ENCODE measurements at regions not wholly inside any gene's neighbourhood (a gene's known extent, or its start where the extent isn't known, plus 50 kb on each side); places are given as distances from the start of the nearest gene placed in this dataset.
A peak's percentile ranks its signal among the peaks of the same experiment; 100 is the strongest.

DNA sequence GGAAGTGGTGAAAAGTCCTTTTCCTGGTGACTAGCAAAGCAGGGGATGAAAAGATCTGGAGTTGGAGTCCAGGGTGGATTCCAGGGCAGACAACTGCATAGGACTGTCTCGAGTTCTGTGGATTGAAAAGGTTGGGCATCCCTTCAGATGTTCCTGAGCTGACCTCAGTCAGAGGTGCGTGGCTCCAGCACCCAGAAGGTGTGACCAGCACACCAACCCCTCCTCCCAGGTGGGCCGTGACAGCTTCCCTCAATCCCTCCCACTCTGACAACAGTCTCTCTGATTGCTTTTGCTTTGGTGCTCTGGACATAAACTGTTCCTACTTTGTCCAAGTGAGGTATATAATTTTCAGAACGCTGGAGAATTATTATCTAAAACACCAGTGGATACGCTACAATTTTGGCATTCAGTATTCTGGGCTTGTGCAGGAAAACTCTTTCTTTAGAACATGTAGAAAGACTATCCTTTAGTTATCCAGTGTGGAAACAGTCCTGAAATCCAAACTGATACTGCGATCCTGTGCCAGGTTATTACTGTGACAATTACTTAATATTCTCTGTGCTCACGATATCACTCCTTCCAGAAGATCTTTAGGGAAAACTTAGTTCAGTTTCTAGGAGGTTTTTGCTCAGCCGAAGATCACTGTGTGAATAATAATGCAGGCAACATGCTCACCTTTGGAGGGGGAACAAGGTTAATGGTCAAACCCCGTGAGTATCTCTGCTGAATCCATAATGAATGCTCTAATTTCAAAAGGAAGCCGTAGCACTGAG, 87.9 kb downstream of the DAD1 start:
- no peak overlapping the region for H3K4me3 ChIP-seq (ENCODE audit: low read depth, low read length)
- TF ChIP-seq CTCF (IDR thresholded peaks at IDR 0.05; ENCODE audit: low read depth, low read length, missing control alignments) = no peak
- no peak for DNase-seq (ENCODE audit: low read depth)

DNA sequence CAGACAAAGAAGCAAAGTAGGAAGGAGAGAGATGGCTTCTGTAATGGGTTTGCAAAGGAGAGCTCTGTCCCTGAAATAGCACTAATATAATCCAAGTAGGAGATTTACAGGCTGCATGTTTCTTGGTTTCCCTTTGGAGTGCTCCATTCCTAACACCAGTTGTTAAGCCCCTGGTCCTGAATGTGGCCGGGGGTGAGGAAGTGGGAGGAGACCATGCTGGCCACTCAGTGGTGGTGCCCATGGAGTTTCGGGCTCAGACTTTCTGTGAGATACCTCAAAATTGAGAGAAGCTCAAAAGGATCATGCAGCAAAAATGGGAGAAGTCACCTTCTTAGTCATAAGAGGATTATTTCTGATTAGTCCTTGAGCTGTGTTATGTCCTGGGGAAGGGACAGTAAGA, 88.5 kb downstream of the DAD1 start:
- no peak for TF ChIP-seq CTCF (IDR thresholded peaks at IDR 0.05; ENCODE audit: low read depth, low read length, missing control alignments)
- no peak for DNase-seq (ENCODE audit: low read depth)
- H3K4me3 ChIP-seq (ENCODE audit: low read depth, low read length) = no peak overlapping the region

DNA sequence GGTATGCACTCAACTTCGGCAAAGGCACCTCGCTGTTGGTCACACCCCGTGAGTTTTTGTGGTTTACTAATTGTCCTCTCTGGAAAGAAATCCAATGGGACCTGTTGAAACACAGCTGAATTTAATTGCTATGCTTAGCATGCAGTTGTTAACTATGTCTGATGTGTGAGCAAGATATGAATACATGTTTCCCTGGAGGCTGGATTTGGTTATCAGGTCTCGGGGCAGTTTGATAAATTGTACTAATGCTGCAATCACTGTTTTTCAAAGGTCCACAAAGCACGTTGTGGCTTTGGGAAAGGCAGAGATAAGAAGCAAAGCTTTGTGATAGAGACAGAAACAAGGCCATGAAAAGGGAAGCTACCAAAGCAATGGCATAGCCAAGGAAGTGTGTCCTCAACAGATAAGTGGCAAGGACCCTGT, 91.3 kb downstream of the DAD1 start:
- DNase-seq (ENCODE audit: low read depth) = no peak
- TF ChIP-seq CTCF (IDR thresholded peaks at IDR 0.05; ENCODE audit: low read depth, low read length, missing control alignments) = no peak
- no peak overlapping the region; the same call in 1 of the 2 replicates for H3K4me3 ChIP-seq (ENCODE audit: low read depth, low read length)

DNA sequence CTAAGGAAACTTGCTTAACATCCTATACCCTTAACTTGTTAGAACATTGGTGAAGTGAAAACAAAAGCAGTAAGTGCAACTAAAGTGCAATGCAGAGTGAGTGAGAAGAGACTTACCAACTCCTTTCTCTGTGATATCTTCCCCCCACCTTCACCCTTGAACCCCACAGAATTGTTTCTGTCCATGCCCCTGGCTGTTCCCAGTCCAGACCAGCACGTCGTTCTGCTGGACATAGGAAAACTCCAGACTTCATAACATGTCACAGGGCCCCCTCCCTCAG, 91.9 kb downstream of the DAD1 start:
- peak overlapping the region; percentile 21; the same call in 1 of the 2 replicates for H3K4me3 ChIP-seq (ENCODE audit: low read depth, low read length)
- TF ChIP-seq CTCF (IDR thresholded peaks at IDR 0.05; ENCODE audit: low read depth, low read length, missing control alignments) = no peak
- DNase-seq (ENCODE audit: low read depth) = no peak

DNA sequence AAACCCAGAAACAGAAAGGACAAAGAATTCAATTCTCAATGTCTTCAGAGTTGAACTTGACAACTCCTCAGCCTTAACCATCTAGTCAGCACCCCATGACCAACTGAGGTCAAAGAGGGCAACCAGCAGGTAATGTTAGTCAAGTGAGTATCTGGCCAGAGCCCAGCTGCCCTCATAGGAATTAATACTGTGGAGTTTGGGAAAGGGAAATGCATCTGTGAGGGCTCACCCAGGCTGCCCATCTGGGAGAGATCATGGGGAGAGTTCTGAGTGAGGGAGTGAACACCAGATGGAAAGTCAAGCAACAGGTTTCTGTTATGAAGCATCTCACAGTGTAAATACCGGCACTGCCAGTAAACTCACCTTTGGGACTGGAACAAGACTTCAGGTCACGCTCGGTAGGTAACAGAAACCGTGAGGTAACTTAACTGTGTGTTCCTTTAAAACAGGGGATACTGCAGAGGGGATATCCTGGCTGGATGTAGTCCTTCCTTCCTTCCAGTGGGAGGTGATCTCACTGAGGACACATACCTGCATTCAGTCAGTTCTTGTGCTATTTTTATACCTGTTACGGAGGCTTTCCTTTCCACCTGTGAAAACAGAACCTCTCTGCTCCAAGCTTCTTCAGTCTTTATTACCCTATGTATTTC, 94.4 kb downstream of the DAD1 start:
- no peak for DNase-seq (ENCODE audit: low read depth)
- TF ChIP-seq CTCF (IDR thresholded peaks at IDR 0.05; ENCODE audit: low read depth, low read length, missing control alignments) = peak; percentile 25
- H3K4me3 ChIP-seq (ENCODE audit: low read depth, low read length) = peak overlapping the region; percentile 31

- DNase-seq (ENCODE audit: low read depth) = no peak
- no peak for TF ChIP-seq CTCF (IDR thresholded peaks at IDR 0.05; ENCODE audit: low read depth, low read length, missing control alignments)
- no peak overlapping the region; the same call in 1 of the 2 replicates for H3K4me3 ChIP-seq (ENCODE audit: low read depth, low read length)
These were observed 95.3 kb downstream of the DAD1 start for GRCh38 chr14:22493753-22494152.

Measured in GM12864 (cell line).